Endothelial cell of umbilical vein (primary cell): ENCODE measurements at regions not wholly inside any gene's neighbourhood (a gene's known extent, or its start where the extent isn't known, plus 50 kb on each side); places are given as distances from the start of the nearest gene placed in this dataset.

Experiments used
- EZH2 ChIP-seq: IDR thresholded peaks from 2 replicates; pipeline ENCODE4 v1.6.1; 2012; ENCODE audit warnings: borderline replicate concordance, low read depth, mild to moderate bottlenecking, moderate library complexity, low read length, inconsistent platforms; ENCODE audit not compliant: severe bottlenecking
- FOS ChIP-seq: IDR thresholded peaks from 2 replicates; pipeline ENCODE4 v1.6.1; 2011; ENCODE audit warnings: mild to moderate bottlenecking, low read length, moderate library complexity, borderline replicate concordance; ENCODE audit not compliant: insufficient read depth
- POLR2A ChIP-seq: IDR thresholded peaks from 2 replicates; pipeline ENCODE4 v1.6.1; 2012; ENCODE audit warnings: low read depth, mild to moderate bottlenecking, control low read depth, low read length
- TF ChIP-seq, protein P1 (sequence below), 2 donors: IDR thresholded peaks; 1 replicate in 1 of 2; 2 replicates in 1 of 2; pipeline ENCODE4 v1.5.1; 2011; ENCODE audit warnings: low read length in 2 of 2, mild to moderate bottlenecking in 2 of 2, moderate library complexity in 2 of 2, control low read depth in 1 of 2, inconsistent platforms in 1 of 2, low read depth in 1 of 2; ENCODE audit not compliant: insufficient read depth in 1 of 2; ENCODE audit errors: extremely low read depth in 1 of 2

DNA sequence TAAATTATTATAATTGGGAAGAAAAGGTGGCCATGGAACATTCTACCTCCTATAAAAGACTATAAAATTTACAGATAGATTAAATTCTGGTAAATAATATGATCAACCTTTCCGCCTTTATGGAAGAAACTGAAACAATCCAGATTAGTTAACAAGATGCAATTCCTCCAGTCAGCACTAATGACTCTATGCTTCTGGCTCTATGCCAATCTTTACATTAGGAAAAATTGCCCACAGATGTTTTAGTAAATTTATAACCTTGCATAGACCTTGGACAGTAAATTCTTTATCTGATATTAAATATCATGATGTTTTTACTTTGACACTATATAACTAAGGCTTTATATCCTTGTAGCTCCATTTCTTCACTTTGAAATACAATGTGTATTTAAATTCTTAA is 2302.5 kb downstream of the ARAP2 start:
- TF ChIP-seq, protein P1, sequence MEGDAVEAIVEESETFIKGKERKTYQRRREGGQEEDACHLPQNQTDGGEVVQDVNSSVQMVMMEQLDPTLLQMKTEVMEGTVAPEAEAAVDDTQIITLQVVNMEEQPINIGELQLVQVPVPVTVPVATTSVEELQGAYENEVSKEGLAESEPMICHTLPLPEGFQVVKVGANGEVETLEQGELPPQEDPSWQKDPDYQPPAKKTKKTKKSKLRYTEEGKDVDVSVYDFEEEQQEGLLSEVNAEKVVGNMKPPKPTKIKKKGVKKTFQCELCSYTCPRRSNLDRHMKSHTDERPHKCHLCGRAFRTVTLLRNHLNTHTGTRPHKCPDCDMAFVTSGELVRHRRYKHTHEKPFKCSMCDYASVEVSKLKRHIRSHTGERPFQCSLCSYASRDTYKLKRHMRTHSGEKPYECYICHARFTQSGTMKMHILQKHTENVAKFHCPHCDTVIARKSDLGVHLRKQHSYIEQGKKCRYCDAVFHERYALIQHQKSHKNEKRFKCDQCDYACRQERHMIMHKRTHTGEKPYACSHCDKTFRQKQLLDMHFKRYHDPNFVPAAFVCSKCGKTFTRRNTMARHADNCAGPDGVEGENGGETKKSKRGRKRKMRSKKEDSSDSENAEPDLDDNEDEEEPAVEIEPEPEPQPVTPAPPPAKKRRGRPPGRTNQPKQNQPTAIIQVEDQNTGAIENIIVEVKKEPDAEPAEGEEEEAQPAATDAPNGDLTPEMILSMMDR (IDR thresholded peaks at IDR 0.05; ENCODE audit: extremely low read depth in 1 of 2, insufficient read depth in 1 of 2, low read depth in 1 of 2, low read length in 2 of 2), result no peak
- TF ChIP-seq POLR2A (no peak), FOS (no peak), EZH2 (no peak)
